ENCODE measurements at regions not wholly inside any gene's neighbourhood (a gene's known extent, or its start where the extent isn't known, plus 50 kb on each side); places are given as distances from the start of the nearest gene placed in this dataset.

- peaks cover under 1% of the 10 kb centered on the region for H3K4me1 Mint-ChIP-seq
- H3K27ac Mint-ChIP-seq, result no peak overlapping the region
- no peaks in the 10 kb centered on the region for H3K9me3 Mint-ChIP-seq
- TF ChIP-seq, protein P1, sequence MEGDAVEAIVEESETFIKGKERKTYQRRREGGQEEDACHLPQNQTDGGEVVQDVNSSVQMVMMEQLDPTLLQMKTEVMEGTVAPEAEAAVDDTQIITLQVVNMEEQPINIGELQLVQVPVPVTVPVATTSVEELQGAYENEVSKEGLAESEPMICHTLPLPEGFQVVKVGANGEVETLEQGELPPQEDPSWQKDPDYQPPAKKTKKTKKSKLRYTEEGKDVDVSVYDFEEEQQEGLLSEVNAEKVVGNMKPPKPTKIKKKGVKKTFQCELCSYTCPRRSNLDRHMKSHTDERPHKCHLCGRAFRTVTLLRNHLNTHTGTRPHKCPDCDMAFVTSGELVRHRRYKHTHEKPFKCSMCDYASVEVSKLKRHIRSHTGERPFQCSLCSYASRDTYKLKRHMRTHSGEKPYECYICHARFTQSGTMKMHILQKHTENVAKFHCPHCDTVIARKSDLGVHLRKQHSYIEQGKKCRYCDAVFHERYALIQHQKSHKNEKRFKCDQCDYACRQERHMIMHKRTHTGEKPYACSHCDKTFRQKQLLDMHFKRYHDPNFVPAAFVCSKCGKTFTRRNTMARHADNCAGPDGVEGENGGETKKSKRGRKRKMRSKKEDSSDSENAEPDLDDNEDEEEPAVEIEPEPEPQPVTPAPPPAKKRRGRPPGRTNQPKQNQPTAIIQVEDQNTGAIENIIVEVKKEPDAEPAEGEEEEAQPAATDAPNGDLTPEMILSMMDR (IDR thresholded peaks at IDR 0.05; ENCODE audit: unreplicated experiment), result no peak
- H3K4me3 Mint-ChIP-seq, result no peak overlapping the region
- no peaks in the 10 kb centered on the region for H3K27me3 Mint-ChIP-seq (ENCODE audit: low read depth)
- DNase-seq (ENCODE audit: low spot score in 2 of 2, unreplicated experiment in 2 of 2), result no peak
- H3K36me3 Mint-ChIP-seq, result no peaks in the 10 kb centered on the region
Observed at GRCh38 chr6:8337147-8337546, 98.2 kb downstream of the SLC35B3 start.

- TF ChIP-seq, protein P1 (IDR thresholded peaks at IDR 0.05; ENCODE audit: unreplicated experiment), result no peak
- Mint-ChIP-seq H3K27me3 (ENCODE audit: low read depth) (no peaks in the 10 kb centered on the region), H3K9me3 (no peaks in the 10 kb centered on the region), H3K4me1 (no peaks in the 10 kb centered on the region), H3K36me3 (no peaks in the 10 kb centered on the region), H3K27ac (no peak overlapping the region), H3K4me3 (no peak overlapping the region)
- no peak for DNase-seq (ENCODE audit: low spot score in 2 of 2, unreplicated experiment in 2 of 2)
Observed at GRCh38 chr6:8336406-8337057, 98.8 kb downstream of the SLC35B3 start.

- TF ChIP-seq, protein P1 (IDR thresholded peaks at IDR 0.05; ENCODE audit: unreplicated experiment), result no peak
- Mint-ChIP-seq H3K4me3 (no peak overlapping the region), H3K9me3 (no peaks in the 10 kb centered on the region), H3K27me3 (ENCODE audit: low read depth) (no peaks in the 10 kb centered on the region), H3K4me1 (no peaks in the 10 kb centered on the region), H3K27ac (no peak overlapping the region), H3K36me3 (no peaks in the 10 kb centered on the region)
- no peak for DNase-seq (ENCODE audit: low spot score in 2 of 2, unreplicated experiment in 2 of 2)
Observed at GRCh38 chr6:8335896-8336295, 99.4 kb downstream of the SLC35B3 start.

GRCh38 chr6:8335381-8335780 lies 100.0 kb downstream of the SLC35B3 start:
- no peak for DNase-seq (ENCODE audit: low spot score in 2 of 2, unreplicated experiment in 2 of 2)
- Mint-ChIP-seq H3K36me3 (no peaks in the 10 kb centered on the region), H3K9me3 (no peaks in the 10 kb centered on the region), H3K27ac (no peak overlapping the region), H3K4me3 (no peak overlapping the region), H3K4me1 (no peaks in the 10 kb centered on the region), H3K27me3 (ENCODE audit: low read depth) (no peaks in the 10 kb centered on the region)
- TF ChIP-seq, protein P1 (IDR thresholded peaks at IDR 0.05; ENCODE audit: unreplicated experiment), result no peak

- TF ChIP-seq, protein P1 (IDR thresholded peaks at IDR 0.05; ENCODE audit: unreplicated experiment), result no peak
- no peak overlapping the region for H3K27ac Mint-ChIP-seq
- H3K36me3 Mint-ChIP-seq, result no peaks in the 10 kb centered on the region
- no peak overlapping the region for H3K4me3 Mint-ChIP-seq
- no peaks in the 10 kb centered on the region for H3K9me3 Mint-ChIP-seq
- no peaks in the 10 kb centered on the region for H3K27me3 Mint-ChIP-seq (ENCODE audit: low read depth)
- peaks cover 4% of the 10 kb centered on the region for H3K4me1 Mint-ChIP-seq
- no peak for DNase-seq (ENCODE audit: low spot score in 2 of 2, unreplicated experiment in 2 of 2)
Observed at GRCh38 chr6:8334113-8334512, 101.2 kb downstream of the SLC35B3 start.

DNA sequence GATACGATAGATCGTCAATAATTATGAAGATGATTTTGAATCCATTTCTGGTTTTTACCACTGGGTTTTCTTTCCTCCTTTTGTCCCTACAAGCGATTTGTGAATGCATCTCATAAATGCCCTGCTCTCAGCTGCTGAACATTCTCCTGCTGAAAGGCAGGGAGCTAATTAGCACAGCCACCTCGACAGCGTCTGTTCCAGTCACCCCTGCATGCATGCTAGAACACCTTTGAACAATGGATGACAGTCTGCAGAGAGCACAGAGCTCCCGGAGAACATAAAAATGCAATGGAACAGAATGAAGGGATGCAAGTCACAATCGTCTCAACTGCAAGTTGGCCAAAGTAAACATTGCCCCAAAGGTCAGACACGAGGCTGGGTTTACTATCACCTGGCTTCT lies 105.8 kb downstream of the SLC35B3 start:
- Mint-ChIP-seq H3K27ac (no peak overlapping the region), H3K4me1 (peaks cover 4% of the 10 kb centered on the region), H3K4me3 (no peak overlapping the region), H3K36me3 (no peaks in the 10 kb centered on the region), H3K9me3 (no peaks in the 10 kb centered on the region), H3K27me3 (ENCODE audit: low read depth) (no peaks in the 10 kb centered on the region)
- TF ChIP-seq, protein P1 (IDR thresholded peaks at IDR 0.05; ENCODE audit: unreplicated experiment), result no peak
- DNase-seq (ENCODE audit: low spot score in 2 of 2, unreplicated experiment in 2 of 2), result no peak

All from mesothelial cell of epicardium (in vitro differentiated cells).